ENCODE measurements at regions not wholly inside any gene's neighbourhood (a gene's known extent, or its start where the extent isn't known, plus 50 kb on each side); places are given as distances from the start of the nearest gene placed in this dataset.

GRCh38 chrX:111035256-111035655 lies 60.7 kb upstream of the PAK3 start:
- TF ChIP-seq REST (IDR thresholded peaks at IDR 0.05; ENCODE audit: low read depth) = no peak
- no peak for TF ChIP-seq TEAD4 (IDR thresholded peaks at IDR 0.05)
- TF ChIP-seq ZBTB7A (IDR thresholded peaks at IDR 0.05; ENCODE audit: low read depth) = no peak
- TF ChIP-seq EGR1 (IDR thresholded peaks at IDR 0.05) = no peak
- TF ChIP-seq CREB1 (IDR thresholded peaks at IDR 0.05; ENCODE audit: low read depth) = no peak
- TF ChIP-seq FOXM1 (IDR thresholded peaks at IDR 0.05; ENCODE audit: borderline replicate concordance, low read depth) = no peak
- no peak for TF ChIP-seq TCF12 (IDR thresholded peaks at IDR 0.05; ENCODE audit: low read depth)
- no peak for TF ChIP-seq NFIC (IDR thresholded peaks at IDR 0.05)
- no peak for TF ChIP-seq MAX (IDR thresholded peaks at IDR 0.05)
- no peak for TF ChIP-seq TAF1 (IDR thresholded peaks at IDR 0.05; ENCODE audit: low read depth)
- no peak for TF ChIP-seq EP300 (IDR thresholded peaks at IDR 0.05; ENCODE audit: borderline replicate concordance)
- TF ChIP-seq YY1 (IDR thresholded peaks at IDR 0.05; ENCODE audit: low read depth) = no peak

GRCh38 chrX:111020283-111020682 lies 75.7 kb upstream of the PAK3 start:
- TF ChIP-seq ZBTB7A (IDR thresholded peaks at IDR 0.05; ENCODE audit: low read depth) = no peak
- no peak for TF ChIP-seq YY1 (IDR thresholded peaks at IDR 0.05; ENCODE audit: low read depth)
- no peak for TF ChIP-seq CEBPB (IDR thresholded peaks at IDR 0.05)

- TF ChIP-seq TAF1 (IDR thresholded peaks at IDR 0.05; ENCODE audit: low read depth) (no peak), MAX (IDR thresholded peaks at IDR 0.05) (no peak), REST (IDR thresholded peaks at IDR 0.05; ENCODE audit: low read depth) (no peak), FOXM1 (IDR thresholded peaks at IDR 0.05; ENCODE audit: borderline replicate concordance, low read depth) (no peak), TEAD4 (IDR thresholded peaks at IDR 0.05) (no peak), EGR1 (IDR thresholded peaks at IDR 0.05) (no peak), NFIC (IDR thresholded peaks at IDR 0.05) (no peak), TCF12 (IDR thresholded peaks at IDR 0.05; ENCODE audit: low read depth) (no peak), EP300 (IDR thresholded peaks at IDR 0.05; ENCODE audit: borderline replicate concordance) (no peak), CEBPB (IDR thresholded peaks at IDR 0.05) (no peak), USF1 (IDR thresholded peaks at IDR 0.05) (no peak), YY1 (IDR thresholded peaks at IDR 0.05; ENCODE audit: low read depth) (no peak), ZBTB7A (IDR thresholded peaks at IDR 0.05; ENCODE audit: low read depth) (no peak), RAD21 (IDR thresholded peaks at IDR 0.05; ENCODE audit: low read depth) (no peak), CREB1 (IDR thresholded peaks at IDR 0.05; ENCODE audit: low read depth) (no peak)
These were observed 82.1 kb upstream of the PAK3 start for GRCh38 chrX:111013778-111014455.

- TF ChIP-seq EP300 (IDR thresholded peaks at IDR 0.05; ENCODE audit: borderline replicate concordance) (no peak), TAF1 (IDR thresholded peaks at IDR 0.05; ENCODE audit: low read depth) (no peak), YY1 (IDR thresholded peaks at IDR 0.05; ENCODE audit: low read depth) (no peak), NFIC (IDR thresholded peaks at IDR 0.05) (no peak), TCF12 (IDR thresholded peaks at IDR 0.05; ENCODE audit: low read depth) (no peak), CREB1 (IDR thresholded peaks at IDR 0.05; ENCODE audit: low read depth) (no peak), TEAD4 (IDR thresholded peaks at IDR 0.05) (no peak), RAD21 (IDR thresholded peaks at IDR 0.05; ENCODE audit: low read depth) (no peak), CEBPB (IDR thresholded peaks at IDR 0.05) (no peak), EGR1 (IDR thresholded peaks at IDR 0.05) (no peak), USF1 (IDR thresholded peaks at IDR 0.05) (no peak), REST (IDR thresholded peaks at IDR 0.05; ENCODE audit: low read depth) (no peak), ZBTB7A (IDR thresholded peaks at IDR 0.05; ENCODE audit: low read depth) (no peak), MAX (IDR thresholded peaks at IDR 0.05) (no peak), FOXM1 (IDR thresholded peaks at IDR 0.05; ENCODE audit: borderline replicate concordance, low read depth) (no peak)
These were observed 85.9 kb upstream of the PAK3 start for GRCh38 chrX:111010111-111010510.

Data from Ishikawa (cell line).